ENCODE measurements at regions not wholly inside any gene's neighbourhood (a gene's known extent, or its start where the extent isn't known, plus 50 kb on each side); places are given as distances from the start of the nearest gene placed in this dataset.
"Not testable (repeated sequence)": the region's sequence is repeated elsewhere in the genome, so short reads cannot be mapped to it uniquely, and the experiment has no call there.

DNA sequence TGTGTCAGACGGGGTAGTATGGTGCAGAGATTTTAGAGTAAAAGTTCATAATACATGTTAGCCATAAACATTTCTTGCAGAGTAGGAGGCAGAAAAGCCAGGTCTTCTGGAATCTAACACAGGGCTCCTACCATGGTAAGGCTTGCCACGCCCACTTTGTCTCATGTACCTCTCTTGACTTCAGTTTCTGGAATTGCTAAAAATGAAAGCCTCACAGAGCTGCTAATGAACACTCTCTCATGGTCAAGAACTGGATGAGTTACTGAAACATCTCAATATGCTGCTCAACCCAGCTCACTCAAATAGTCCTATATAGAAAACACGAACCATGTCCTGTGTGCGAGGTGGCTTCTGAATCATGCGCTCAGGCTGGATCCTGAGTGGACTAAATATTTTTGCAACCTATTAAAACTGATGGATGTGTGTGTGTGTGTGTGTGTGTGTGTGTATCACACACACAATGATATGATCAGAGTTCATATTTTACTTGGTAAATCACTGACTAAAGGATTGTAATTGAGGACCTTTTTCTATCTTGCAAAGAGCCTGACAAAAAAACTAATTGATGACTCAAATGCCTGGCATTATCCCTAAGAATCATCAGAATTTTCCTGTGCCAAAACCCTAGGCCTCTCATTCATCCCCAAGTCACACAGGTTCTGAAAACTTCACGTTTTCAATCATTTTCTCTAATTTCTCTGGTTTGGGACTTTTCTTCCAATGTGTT, 1306.6 kb downstream of the XPNPEP1 start:
- TF ChIP-seq, protein P1, sequence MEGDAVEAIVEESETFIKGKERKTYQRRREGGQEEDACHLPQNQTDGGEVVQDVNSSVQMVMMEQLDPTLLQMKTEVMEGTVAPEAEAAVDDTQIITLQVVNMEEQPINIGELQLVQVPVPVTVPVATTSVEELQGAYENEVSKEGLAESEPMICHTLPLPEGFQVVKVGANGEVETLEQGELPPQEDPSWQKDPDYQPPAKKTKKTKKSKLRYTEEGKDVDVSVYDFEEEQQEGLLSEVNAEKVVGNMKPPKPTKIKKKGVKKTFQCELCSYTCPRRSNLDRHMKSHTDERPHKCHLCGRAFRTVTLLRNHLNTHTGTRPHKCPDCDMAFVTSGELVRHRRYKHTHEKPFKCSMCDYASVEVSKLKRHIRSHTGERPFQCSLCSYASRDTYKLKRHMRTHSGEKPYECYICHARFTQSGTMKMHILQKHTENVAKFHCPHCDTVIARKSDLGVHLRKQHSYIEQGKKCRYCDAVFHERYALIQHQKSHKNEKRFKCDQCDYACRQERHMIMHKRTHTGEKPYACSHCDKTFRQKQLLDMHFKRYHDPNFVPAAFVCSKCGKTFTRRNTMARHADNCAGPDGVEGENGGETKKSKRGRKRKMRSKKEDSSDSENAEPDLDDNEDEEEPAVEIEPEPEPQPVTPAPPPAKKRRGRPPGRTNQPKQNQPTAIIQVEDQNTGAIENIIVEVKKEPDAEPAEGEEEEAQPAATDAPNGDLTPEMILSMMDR (IDR thresholded peaks at IDR 0.05; ENCODE audit: low read depth, low read length, missing control alignments): no peak
- no peak overlapping the region for H3K4me3 ChIP-seq (replicated peaks; ENCODE audit: low read depth, low read length)
- no peak for DNase-seq (ENCODE audit: extremely low read depth, low read depth)

- H3K4me3 ChIP-seq (replicated peaks; ENCODE audit: low read depth, low read length): no peak overlapping the region
- DNase-seq (ENCODE audit: extremely low read depth, low read depth): no peak
- TF ChIP-seq, protein P1 (IDR thresholded peaks at IDR 0.05; ENCODE audit: low read depth, low read length, missing control alignments): no peak
Measured at GRCh38 chr10:108615576-108616320, 1307.6 kb downstream of the XPNPEP1 start.

DNA sequence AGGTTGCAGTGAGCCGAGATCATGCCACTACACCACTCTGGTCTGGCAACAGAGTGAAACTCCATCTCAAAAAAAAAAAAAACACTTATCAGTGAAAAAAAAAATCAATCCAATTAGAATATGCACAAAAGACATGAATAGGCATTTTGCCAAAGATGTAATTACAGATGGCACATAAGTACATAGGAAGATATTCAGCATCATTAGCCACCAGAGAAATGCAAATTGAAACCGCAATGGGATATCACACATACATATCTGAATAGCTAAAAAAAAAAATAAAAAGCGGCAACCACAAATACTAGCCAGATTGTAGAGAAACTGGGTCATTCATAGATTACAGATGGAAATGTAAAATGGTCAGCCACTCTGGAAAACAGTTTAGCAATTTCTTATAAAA, 1310.8 kb downstream of the XPNPEP1 start:
- TF ChIP-seq, protein P1 (IDR thresholded peaks at IDR 0.05; ENCODE audit: low read depth, low read length, missing control alignments): no peak
- DNase-seq (ENCODE audit: extremely low read depth, low read depth): no peak
- no peak overlapping the region for H3K4me3 ChIP-seq (replicated peaks; ENCODE audit: low read depth, low read length)

DNA sequence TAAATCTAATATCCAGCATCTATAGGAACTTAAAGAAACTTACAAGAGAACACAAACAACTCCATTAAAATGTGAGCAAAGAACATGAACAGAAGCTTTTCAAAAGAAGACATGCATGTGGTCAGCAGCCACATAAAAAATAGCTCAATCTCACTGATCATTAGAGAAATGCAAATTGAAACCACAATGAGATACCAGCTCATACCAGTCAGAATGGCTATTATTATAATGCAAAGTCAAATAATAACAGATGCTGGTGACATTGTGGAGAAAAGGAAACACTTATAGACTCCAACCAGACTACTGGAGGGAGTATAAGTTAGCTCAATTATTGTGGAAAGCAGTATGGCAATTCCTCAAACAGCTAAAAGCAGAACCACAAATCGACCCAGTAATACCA, 1314.5 kb downstream of the XPNPEP1 start:
- DNase-seq (ENCODE audit: extremely low read depth, low read depth): no peak
- TF ChIP-seq, protein P1 (IDR thresholded peaks at IDR 0.05; ENCODE audit: low read depth, low read length, missing control alignments): no peak
- no peak overlapping the region for H3K4me3 ChIP-seq (replicated peaks; ENCODE audit: low read depth, low read length)

- DNase-seq (ENCODE audit: extremely low read depth, low read depth): no peak
- no peak overlapping the region for H3K4me3 ChIP-seq (replicated peaks; ENCODE audit: low read depth, low read length)
- TF ChIP-seq, protein P1 (IDR thresholded peaks at IDR 0.05; ENCODE audit: low read depth, low read length, missing control alignments): no peak
Measured at GRCh38 chr10:108601851-108602250, 1321.5 kb downstream of the XPNPEP1 start.

GRCh38 chr10:108600511-108600910, 1322.8 kb downstream of the XPNPEP1 start:
- H3K4me3 ChIP-seq (replicated peaks; ENCODE audit: low read depth, low read length); DNase-seq (ENCODE audit: extremely low read depth, low read depth): not testable (repeated sequence)

- H3K4me3 ChIP-seq (replicated peaks; ENCODE audit: low read depth, low read length); DNase-seq (ENCODE audit: extremely low read depth, low read depth): not testable (repeated sequence)
Measured at GRCh38 chr10:108599317-108599716, 1324.0 kb downstream of the XPNPEP1 start.
